NOMO-1 (cell line): ENCODE measurements at regions not wholly inside any gene's neighbourhood (a gene's known extent, or its start where the extent isn't known, plus 50 kb on each side); places are given as distances from the start of the nearest gene placed in this dataset.
A peak's percentile ranks its signal among the peaks of the same experiment; 100 is the strongest.
"Not testable (repeated sequence)": the region's sequence is repeated elsewhere in the genome, so short reads cannot be mapped to it uniquely, and the experiment has no call there.

Experiments used
- DNase-seq, 2 experiments: peaks; one replicate each; lab custom pipeline; 2025; ENCODE audit not compliant: unreplicated experiment in 2 of 2; lab: John Stamatoyannopoulos, UW

- not testable (repeated sequence) for DNase-seq
These were observed 67.3 kb upstream of the EZR start for GRCh38 chr6:158886346-158886977.

DNA sequence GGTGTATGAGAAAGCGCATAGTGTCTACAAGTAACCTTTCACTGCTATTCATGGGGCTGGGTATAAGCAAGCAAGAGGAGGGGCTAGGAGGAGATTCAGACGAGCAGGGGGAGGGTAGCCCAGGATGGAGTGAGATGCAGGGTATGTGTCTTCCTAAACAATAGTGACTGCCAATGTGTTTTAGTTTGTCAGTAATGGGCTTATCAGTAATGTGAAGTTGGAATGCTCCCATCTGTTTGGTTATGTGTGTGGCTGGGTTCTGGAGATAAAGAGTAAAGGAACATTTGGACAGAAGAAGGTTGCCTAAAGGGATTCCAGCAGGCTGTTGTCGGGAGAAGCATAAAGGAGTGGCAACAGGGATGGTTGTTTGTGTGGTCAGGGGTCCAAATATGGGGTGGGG lies 62.7 kb upstream of the EZR start:
- DNase-seq, result not testable (repeated sequence)

DNA sequence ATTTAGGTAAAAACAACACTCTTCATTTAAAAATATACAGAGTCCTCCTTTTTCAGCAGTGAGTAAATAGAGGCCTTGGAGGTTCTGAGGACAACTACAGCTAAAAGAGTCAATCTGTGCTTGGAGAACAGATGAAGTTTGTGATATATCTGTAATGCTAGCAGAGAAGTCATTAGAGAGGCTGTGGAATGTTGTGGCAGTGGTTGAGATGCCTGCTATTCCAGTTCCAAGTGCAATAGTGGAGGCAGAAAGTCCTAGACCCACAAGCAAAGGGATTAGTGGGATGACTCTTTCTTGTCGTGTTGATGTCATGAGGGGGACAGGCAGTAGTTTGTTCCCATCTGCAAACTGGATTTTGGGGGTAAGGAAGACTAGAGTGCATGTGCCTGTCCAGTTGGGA lies 62.1 kb upstream of the EZR start:
- not testable (repeated sequence) for DNase-seq

DNA sequence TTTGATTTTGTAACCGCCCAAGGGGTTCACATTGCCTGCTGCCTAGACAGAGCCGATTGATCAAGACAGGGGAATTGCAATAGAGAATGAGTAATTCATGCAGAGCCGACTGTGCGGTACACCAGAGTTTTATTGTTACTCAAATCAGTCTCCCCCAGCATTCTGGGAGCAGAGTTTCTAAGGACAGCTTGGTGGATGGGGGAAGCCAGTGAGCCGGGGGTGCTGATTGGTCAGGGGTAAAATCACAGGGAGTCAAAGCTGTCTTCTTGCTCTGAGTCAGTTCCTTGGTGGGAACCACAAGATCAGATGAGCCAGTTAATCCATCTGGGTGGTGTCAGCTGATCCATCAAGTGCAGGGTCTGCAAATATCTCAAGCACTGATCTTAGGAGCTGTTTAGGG lies 60.0 kb upstream of the EZR start:
- no peak for DNase-seq

- DNase-seq, result no peak
These were observed 58.5 kb upstream of the EZR start for GRCh38 chr6:158877716-158878115.

DNA sequence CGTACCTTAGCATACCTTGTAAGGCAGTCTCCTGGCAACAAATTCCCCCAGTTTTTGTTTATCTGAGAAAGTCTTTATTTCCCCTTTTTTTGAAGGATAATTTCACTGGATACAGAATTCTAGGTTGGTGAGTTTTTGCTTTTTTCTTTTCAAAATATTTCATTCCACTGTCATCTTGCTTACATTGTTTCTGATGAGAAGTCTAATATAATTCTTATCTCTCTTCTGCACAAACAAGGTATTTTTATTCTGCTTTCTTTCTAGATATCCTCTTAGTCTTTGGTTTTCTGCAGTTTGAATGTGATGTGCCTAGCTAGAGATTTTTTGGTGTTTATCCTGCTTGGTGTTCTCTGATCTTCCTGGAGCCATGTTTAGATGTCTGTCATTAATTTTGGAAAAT lies 57.7 kb upstream of the EZR start:
- DNase-seq, result no peak

DNA sequence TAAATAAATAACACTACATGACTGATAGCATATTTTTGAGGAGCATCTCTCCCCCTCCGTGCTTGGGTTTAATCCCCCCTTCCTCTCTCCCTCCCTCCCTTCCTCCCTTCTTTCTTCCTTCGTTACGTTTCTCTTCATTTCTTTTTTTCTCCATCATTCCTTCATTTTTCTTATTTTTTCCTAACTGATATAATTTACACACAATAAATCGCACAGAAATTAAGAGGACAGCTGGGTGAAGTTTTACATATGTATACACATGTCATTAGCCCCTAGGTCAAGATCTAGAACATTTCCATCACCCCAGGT lies 51.4 kb upstream of the EZR start:
- no peak for DNase-seq

GRCh38 chr6:158869826-158870648 lies 50.9 kb upstream of the EZR start:
- peak; percentile 95 to 99 for DNase-seq

GRCh38 chr6:158868890-158869825 lies 50.0 kb upstream of the EZR start:
- DNase-seq, result peak in 1 of 2 experiments; percentile 95
